Stimulated activated CD4-positive, alpha-beta T cell treated with anti-CD3 and anti-CD28 coated beads, Interleukin-1b, Interleukin-23, amount 100 ng/mL, for 24 hours (primary cell): ENCODE measurements at regions not wholly inside any gene's neighbourhood (a gene's known extent, or its start where the extent isn't known, plus 50 kb on each side); places are given as distances from the start of the nearest gene placed in this dataset.
"Not testable (repeated sequence)": the region's sequence is repeated elsewhere in the genome, so short reads cannot be mapped to it uniquely, and the experiment has no call there.

Source experiments
- DNase-seq, 4 experiments: peaks; one replicate each; pipeline ENCODE4 v3.0.0-alpha.2; 2020; ENCODE audit warnings: low read depth in 4 of 4, low spot score in 1 of 4

GRCh38 chr1:218494449-218494852 lies 149.3 kb downstream of the TGFB2 start:
- DNase-seq = no peak

- DNase-seq = no peak
Observed at GRCh38 chr1:218495931-218496330, 150.8 kb downstream of the TGFB2 start.

DNA sequence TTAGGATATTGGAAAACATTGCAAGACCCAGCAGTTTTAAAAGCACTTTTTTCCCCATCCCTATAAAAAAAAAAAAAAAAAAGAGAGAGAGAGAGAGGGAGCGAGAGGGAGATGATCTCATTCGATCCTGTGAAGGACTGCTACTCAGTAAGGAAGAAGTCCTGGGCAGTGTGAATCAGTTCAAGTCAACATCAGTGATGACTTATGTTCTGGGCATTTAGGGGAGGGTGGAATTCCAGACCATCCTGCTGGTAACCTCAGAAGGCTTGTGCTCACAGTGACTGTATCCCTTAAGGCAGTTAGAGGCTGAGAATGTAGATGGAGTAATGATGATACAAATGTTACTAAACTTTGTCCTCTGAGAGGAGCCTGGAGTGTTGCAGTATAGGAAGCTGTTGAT lies 151.4 kb downstream of the TGFB2 start:
- no peak for DNase-seq

GRCh38 chr1:218498056-218498938 lies 153.2 kb downstream of the TGFB2 start:
- no peak for DNase-seq

DNA sequence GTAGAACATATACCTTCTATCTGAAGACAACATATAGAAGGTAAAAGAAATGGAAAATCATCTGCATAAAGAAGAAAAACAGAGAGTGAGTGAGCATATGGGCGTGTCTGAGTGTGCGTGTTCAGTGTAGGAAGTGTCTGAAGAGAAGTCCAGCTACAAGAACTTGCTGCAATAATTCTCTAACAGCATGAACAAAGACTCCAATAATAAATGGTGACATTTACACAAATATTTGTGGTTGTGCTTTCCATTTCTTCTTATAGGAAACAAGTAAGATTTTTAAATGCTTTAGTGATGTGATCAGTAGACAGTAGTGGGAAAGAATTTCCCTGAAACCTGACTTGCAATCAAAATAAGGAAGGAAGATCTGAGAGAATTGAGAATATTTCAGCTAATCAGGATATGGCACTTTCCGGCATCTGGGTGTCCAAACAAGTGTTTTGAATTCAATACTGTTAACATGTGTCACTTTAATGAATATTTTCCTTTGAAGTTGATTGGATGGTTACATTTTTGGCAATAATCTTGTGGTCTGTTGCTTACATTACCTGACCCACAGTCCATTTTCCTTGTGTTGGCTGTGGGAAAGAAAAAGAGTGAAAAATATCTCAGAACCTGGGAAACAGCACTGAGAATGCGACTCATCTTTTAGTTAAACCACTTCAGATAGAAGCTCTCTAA lies 154.0 kb downstream of the TGFB2 start:
- no peak for DNase-seq

DNA sequence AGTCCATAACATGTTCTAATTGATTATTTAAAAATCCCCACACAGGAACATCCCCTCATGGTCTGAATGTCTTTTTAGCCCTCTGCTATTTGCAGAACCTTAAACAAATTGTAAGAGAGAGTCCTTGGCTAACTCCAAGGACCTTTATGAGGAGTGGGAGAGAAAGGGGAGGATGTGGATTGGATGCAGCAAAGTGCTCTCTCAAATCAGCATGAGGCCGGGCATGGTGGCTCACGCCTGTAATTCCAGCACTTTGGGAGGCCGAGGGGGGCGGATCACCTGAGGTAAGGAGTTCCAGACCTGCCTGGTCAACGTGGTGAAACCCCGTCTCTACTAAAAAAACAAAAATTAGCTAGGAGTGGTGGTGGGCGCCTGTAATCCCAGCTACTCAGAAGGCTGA lies 154.8 kb downstream of the TGFB2 start:
- DNase-seq = no peak

- no peak for DNase-seq
Observed at GRCh38 chr1:218501161-218501560, 156.0 kb downstream of the TGFB2 start.

DNA sequence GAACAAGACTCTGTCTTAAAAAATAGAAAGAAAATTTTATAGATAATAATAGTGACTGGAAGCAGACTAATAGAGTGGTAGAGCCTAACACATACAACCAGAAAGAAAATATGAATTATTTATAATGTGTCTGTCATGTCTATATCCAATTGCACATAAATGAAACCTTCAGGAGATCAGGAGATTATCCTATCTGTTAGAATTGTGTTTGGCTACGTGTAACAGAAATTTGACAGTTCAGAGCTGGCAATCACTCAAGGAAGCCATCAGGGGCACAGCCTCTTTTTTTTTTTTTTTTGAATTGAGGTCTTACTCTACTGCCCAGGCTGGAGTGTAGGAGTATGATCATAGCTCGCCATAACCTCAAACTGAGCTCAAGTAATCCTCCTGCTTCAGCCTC lies 157.2 kb downstream of the TGFB2 start:
- no peak for DNase-seq

- no peak for DNase-seq
Observed at GRCh38 chr1:218503102-218503501, 158.0 kb downstream of the TGFB2 start.

GRCh38 chr1:218507355-218508002 lies 162.3 kb downstream of the TGFB2 start:
- DNase-seq = no peak

- DNase-seq = no peak
Observed at GRCh38 chr1:218510153-218510772, 165.1 kb downstream of the TGFB2 start.

GRCh38 chr1:218513328-218513727 lies 168.2 kb downstream of the TGFB2 start:
- DNase-seq = no peak

GRCh38 chr1:218514689-218515088 lies 169.6 kb downstream of the TGFB2 start:
- DNase-seq = no peak

GRCh38 chr1:218516526-218516925 lies 171.4 kb downstream of the TGFB2 start:
- DNase-seq = no peak

DNA sequence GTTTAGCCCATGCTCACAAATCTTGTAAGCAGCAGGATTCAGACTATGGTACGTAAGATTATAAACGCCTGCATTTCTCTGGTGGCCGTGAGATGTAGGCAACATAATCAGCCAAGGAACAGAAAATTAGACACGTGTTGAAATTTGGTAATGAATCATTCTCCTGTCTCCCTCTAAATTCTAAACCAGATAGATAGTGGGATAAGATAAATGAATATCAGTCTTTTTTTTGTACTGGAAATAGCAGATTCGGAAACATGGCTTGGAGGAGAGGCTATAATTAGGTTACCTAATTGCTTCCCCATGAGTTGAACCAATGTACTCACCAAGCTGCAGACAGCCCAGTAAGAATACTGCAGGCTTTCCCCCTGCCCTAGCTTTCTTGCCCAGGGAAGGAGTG lies 172.3 kb downstream of the TGFB2 start:
- no peak for DNase-seq

GRCh38 chr1:218518216-218518740 lies 173.1 kb downstream of the TGFB2 start:
- no peak for DNase-seq

DNA sequence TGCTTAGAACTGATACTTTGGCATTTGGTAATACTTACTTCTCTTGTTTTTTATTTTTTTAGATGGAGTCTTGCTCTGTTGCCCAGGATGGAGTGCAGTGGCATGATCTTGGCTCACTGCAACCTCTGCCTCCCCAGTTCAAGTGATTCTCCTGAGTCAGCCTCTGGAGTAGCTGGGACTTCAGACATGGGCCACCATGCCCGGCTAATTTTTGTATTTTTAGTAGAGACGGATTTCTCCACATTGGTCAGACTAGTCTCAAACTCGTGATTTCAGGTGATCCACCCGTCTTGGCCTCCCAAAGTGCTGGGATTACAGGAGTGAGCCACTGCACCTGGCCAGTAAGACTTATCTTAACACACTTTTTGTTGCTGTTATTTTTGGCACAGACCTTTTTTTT lies 175.5 kb downstream of the TGFB2 start:
- not testable (repeated sequence) for DNase-seq

GRCh38 chr1:218521414-218522169 lies 176.5 kb downstream of the TGFB2 start:
- DNase-seq = peak; percentile 9 to 28 (median 22)

DNA sequence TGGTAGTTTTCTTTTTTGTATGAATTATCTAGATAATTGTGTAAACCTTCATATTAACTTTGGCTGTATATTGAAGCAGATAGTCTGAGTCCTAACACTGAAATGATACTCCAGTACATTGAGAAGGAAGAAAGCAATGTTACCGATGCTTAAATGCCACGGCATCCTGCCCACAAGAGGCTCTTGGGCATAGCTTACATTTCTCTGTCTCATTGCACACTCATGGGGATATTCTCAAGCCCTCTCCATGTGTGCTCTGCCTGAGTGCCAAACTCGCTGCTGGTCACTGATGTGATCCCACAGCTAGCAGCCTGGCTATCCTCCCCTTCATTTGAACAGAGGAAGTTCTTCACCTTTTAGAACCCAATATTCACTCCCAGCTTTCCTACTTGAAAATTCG lies 179.4 kb downstream of the TGFB2 start:
- no peak for DNase-seq

DNA sequence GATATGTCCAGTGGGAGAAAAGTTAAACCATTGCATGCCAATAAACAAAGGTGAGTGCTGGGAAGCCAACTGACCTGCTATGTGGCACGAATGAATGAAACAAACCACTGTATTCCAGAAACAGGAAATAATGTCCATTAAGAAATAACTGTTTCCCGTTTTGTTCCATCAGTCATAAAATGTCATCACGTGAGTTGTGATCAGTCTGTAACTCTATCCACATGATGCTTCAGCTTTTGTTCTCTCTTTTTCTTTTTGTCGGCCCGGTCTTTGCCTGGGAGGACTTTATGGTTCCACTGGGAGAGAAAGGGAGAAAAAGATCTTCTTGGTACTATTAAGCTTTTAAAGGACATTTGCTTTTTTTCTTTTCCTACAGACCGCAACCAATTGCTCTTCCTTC lies 179.9 kb downstream of the TGFB2 start:
- no peak for DNase-seq
